GM18861 (cell line): ENCODE measurements at regions not wholly inside any gene's neighbourhood (a gene's known extent, or its start where the extent isn't known, plus 50 kb on each side); places are given as distances from the start of the nearest gene placed in this dataset.

ENCODE experiments used
- ATAC-seq: cut with Tn5 transposase; IDR thresholded peaks from one replicate; pipeline ENCODE4 v1.9.1; 2021; ENCODE audit not compliant: unreplicated experiment

DNA sequence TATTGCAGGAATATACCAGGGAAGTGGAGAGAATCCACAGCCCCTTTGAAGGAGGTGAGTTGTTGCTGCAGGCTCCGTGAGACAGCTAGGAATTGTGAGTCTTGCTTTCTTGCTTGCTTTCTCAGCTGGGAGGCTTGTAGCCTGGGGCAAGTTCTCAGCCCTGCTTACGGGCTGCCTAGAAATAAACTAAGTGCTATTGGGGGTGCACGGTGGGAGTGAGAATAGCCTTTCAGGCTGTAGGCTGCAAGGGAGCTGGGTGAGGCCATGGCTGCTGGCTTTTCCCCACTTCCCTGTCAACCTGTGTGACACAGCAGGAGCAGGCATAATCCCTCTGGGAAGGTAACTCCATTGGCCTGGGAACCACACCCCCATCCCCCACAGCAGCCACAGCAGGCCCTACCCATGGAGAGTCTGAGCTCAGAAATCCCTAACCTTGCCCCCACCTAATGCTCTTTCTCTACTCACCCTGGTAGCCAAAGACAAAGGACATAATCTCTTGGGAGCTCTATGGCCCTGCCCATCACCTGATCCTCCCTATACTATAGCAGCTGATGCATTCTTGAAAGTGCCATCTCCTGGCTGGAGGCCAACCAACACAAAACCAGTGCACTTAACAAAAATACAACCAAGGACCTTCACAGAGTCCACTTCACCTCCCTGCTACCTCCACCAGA is 113.0 kb downstream of the MMRN1 start:
- no peak for ATAC-seq

- no peak for ATAC-seq
Observed at GRCh38 chr4:90012918-90013317, 114.3 kb upstream of the CCSER1 start.

GRCh38 chr4:90024519-90024918 is 102.7 kb upstream of the CCSER1 start:
- no peak for ATAC-seq

- ATAC-seq = no peak
Observed at GRCh38 chr4:90025248-90025647, 101.9 kb upstream of the CCSER1 start.

- peak; percentile 93 for ATAC-seq
Observed at GRCh38 chr4:90027565-90027964, 99.6 kb upstream of the CCSER1 start.

DNA sequence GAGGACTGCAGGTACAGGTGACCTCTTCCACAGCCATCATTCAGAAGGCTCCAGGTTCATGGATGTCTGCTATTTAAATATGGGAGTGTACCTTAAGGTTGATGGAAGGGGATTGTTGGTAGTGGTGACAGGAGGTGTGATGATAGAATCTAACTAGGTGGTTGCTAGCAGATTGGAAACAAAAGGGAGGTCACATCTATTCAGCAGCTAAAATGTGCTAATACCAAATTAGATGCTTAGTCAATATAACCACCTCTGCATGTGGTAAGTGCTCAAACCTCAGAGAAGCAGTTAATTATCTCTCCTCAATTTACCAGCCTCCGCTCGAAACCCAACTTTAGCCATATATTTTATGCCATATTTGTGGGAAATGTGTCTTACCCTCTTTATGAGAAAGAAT is 98.7 kb upstream of the CCSER1 start:
- no peak for ATAC-seq

DNA sequence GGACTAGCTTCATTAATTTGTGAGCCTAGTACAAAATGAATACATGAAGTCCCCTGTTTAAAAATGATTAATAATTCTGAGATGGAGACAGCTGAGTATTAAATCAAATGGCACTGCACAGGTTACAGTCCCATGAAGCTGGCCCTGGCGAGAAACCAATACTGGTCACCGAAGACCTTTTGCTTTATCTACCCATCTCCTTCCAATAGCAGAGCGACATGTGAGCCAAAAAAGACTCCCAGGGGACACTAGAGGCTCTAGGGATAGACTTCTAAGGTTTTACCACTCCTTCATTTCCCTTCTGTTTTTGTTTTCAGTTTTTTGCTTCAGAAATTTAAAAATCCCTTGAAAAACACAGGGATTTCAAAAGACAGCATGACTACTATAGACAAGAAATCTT is 97.0 kb upstream of the CCSER1 start:
- no peak for ATAC-seq

DNA sequence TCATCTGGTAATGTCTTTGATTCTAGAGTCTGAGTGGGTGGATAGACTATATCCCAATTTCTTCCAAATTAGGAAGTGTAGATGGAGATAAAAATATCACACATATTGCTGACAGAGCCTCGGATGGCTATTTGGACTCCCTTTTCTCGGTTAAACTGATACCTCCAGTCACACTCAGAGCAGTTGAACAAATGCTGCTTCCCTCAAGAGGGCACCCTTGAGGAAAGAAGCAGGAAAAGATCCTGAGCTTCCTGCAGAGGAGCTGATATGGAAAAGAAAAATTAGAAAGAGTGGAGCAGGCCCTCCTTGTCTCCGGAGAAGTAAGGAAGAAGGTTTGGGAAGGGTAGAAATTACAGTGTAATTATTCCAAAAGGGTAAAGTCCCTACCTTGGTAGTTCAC is 96.2 kb upstream of the CCSER1 start:
- no peak for ATAC-seq

- no peak for ATAC-seq
Observed at GRCh38 chr4:90039122-90039521, 88.1 kb upstream of the CCSER1 start.

GRCh38 chr4:90051999-90052398 is 75.2 kb upstream of the CCSER1 start:
- no peak for ATAC-seq

DNA sequence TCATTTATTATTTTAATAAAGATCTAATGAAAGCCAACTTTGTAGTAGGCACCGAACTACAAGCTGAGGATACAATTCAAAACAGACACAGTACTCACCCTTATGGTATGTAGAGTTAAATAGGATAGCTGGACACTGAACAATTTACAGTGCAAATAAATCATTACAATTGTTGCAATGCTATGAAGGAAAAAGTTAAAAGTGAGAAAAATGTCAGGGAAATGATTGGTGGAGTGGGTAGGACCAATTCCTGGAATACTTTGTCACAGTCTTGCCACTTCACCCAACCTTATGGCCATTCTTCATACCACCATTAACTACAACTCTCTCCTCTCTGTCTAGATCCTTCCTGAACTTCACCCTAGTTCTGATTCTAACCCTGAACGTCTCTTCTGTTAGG is 70.1 kb upstream of the CCSER1 start:
- ATAC-seq = no peak

DNA sequence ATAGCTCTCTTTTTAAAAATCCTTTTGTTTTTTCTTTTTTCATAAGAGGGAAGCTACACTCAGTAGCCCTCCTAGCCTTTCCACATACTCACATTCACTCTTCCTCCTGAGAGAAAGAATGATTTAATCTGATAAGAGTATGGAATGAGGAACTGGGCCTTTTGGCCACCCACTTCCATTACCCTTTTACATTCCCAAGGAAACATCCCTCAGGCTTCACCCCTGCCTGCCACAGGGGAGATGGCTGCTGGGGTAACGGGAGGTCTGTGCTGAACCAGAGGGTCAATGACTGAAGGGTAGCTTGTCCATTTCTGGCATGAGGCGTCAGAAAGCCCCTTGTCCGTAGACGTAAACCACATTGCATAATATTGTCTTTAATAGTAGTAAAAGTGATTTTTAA is 67.2 kb upstream of the CCSER1 start:
- no peak for ATAC-seq

DNA sequence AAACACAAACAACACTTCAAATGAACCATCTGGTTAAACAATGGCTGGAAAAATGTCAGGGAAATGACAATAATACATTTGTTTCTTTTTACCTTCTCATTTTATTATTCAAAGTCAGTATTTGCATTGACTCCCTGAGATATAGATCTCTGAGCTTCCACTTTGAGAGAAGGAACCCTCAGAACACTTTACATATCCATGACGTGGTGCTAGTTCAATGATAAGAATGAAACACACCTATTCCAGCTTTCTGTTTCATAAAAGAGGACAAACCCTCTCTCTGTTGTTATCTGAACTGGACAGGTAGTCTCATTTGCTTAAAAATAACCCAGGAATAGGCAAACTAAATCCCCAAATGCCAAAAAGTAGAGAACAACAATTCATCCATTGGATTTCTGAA is 65.3 kb upstream of the CCSER1 start:
- no peak for ATAC-seq

DNA sequence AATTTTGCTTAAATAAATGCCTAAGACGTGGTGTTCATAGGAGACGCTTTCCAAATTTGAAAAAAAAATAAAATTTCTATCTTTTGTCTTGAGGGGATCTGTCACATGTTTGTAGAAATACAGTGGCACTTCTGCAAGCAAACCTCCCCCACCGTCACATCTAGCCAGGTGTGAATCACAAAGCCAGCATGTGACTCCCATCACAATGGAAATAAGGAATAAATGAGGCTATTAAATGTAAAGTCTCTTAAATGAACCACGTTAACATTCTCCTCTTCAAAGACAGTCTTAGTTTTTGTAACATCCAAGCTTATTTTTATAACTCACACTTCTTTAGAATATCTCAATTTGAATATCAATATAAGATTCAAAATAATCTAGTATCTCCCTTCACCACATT is 63.0 kb upstream of the CCSER1 start:
- no peak for ATAC-seq

- no peak for ATAC-seq
Observed at GRCh38 chr4:90069151-90069550, 58.0 kb upstream of the CCSER1 start.

- no peak for ATAC-seq
Observed at GRCh38 chr4:90071289-90072235, 55.6 kb upstream of the CCSER1 start.

DNA sequence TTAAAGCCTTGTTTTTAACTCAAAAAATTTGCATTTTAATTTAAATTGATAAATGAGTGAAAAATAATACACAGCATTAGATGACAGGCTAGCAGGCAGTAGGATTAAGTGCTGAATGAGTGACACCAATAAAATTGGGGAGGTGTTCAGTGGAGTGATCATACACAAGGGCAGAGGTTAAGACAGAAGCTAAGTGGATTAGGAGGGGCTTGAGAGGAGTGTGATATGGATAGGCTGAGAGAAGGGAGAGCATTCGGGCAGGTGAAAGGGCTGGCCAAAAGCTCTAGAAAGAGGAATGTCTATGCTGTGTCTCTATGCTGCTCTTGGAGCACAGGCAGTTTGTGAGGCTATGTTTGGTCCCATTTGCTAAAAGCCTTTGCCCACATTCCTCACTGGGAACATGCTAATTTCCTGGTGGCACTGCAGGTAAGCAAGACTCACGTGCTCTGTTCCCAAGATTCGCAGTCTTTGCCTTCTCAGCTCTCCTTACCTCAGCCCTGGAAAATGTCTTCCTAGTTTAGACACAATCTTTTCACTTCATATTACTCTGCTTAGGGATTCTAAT is 52.8 kb upstream of the CCSER1 start:
- ATAC-seq = no peak
